ENCODE measurements at regions not wholly inside any gene's neighbourhood (a gene's known extent, or its start where the extent isn't known, plus 50 kb on each side); places are given as distances from the start of the nearest gene placed in this dataset.

- no peak for TF ChIP-seq POLR2A (IDR thresholded peaks at IDR 0.05; ENCODE audit: low read depth, low read length)
- TF ChIP-seq, protein P1, sequence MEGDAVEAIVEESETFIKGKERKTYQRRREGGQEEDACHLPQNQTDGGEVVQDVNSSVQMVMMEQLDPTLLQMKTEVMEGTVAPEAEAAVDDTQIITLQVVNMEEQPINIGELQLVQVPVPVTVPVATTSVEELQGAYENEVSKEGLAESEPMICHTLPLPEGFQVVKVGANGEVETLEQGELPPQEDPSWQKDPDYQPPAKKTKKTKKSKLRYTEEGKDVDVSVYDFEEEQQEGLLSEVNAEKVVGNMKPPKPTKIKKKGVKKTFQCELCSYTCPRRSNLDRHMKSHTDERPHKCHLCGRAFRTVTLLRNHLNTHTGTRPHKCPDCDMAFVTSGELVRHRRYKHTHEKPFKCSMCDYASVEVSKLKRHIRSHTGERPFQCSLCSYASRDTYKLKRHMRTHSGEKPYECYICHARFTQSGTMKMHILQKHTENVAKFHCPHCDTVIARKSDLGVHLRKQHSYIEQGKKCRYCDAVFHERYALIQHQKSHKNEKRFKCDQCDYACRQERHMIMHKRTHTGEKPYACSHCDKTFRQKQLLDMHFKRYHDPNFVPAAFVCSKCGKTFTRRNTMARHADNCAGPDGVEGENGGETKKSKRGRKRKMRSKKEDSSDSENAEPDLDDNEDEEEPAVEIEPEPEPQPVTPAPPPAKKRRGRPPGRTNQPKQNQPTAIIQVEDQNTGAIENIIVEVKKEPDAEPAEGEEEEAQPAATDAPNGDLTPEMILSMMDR (conservative IDR thresholded peaks at IDR 0.05; ENCODE audit: low read depth, low read length), result no peak
Observed at GRCh38 chr4:137376312-137376711, 156.0 kb downstream of the PCDH18 start.

Data from IMR-90 (cell line).